GM23338 (cell line): ENCODE measurements at regions not wholly inside any gene's neighbourhood (a gene's known extent, or its start where the extent isn't known, plus 50 kb on each side); places are given as distances from the start of the nearest gene placed in this dataset.

Source experiments
- ATAC-seq: fragments of 200-7000 bp; cut with Tn5 transposase; 3 replicates; pipeline ENCODE4 v1.9.1; 2020
- DNase-seq: peaks from one replicate; pipeline ENCODE4 v3.0.0-alpha.2; 2015; ENCODE audit warnings: low spot score
- H2AFZ ChIP-seq: fragments of 200-600 bp; sonication (generic); 2 replicates; pipeline ENCODE4 v1.8.0; 2016; ENCODE audit warnings: antibody characterized with exemption, mild to moderate bottlenecking, moderate library complexity
- H3F3A ChIP-seq: fragments of 200-600 bp; sonication (generic); replicated peaks from 2 replicates; pipeline ENCODE4 v1.8.0; 2017; ENCODE audit warnings: antibody characterized with exemption, mixed run types, low read depth
- H3K27ac ChIP-seq: fragments of 200-600 bp; sonication (generic); 2 replicates; pipeline ENCODE4 v1.6.1; 2016; ENCODE audit warnings: low read depth
- H3K27me3 ChIP-seq: fragments of 200-600 bp; sonication (generic); 2 replicates; pipeline ENCODE4 v1.8.0; 2016; ENCODE audit warnings: mild to moderate bottlenecking, mixed run types, moderate library complexity; ENCODE audit not compliant: insufficient read depth
- H3K36me3 ChIP-seq: fragments of 200-600 bp; sonication (generic); 2 replicates; pipeline ENCODE4 v1.8.0; 2016; ENCODE audit warnings: mild to moderate bottlenecking; ENCODE audit not compliant: insufficient read depth
- H3K4me1 ChIP-seq: fragments of 200-600 bp; sonication (generic); 2 replicates; pipeline ENCODE4 v1.8.0; 2016; ENCODE audit warnings: mild to moderate bottlenecking, moderate library complexity; ENCODE audit not compliant: insufficient read depth
- H3K4me2 ChIP-seq: fragments of 200-600 bp; sonication (generic); 2 replicates; pipeline ENCODE4 v1.7.1; 2017; ENCODE audit warnings: mixed run types
- H3K4me3 ChIP-seq: fragments of 200-600 bp; sonication (generic); 2 replicates; pipeline ENCODE4 v1.6.1; 2016; ENCODE audit warnings: mixed run types
- H3K79me2 ChIP-seq: fragments of 200-600 bp; sonication (generic); replicated peaks from 2 replicates; pipeline ENCODE4 v1.8.0; 2017; ENCODE audit warnings: mild to moderate bottlenecking; ENCODE audit not compliant: insufficient read depth
- H3K9me2 ChIP-seq: fragments of 200-600 bp; sonication (generic); 2 replicates; pipeline ENCODE4 v1.8.0; 2017; ENCODE audit not compliant: insufficient read depth
- H4K20me1 ChIP-seq: fragments of 200-600 bp; sonication (generic); replicated peaks from 2 replicates; pipeline ENCODE4 v1.8.0; 2017; ENCODE audit warnings: mild to moderate bottlenecking; ENCODE audit not compliant: insufficient read depth
- H3K27ac Mint-ChIP-seq: 2 replicates; pipeline ENCODE4 v1.8.0; 2020; ENCODE audit warnings: inconsistent platforms, mild to moderate bottlenecking, moderate library complexity, mixed read lengths
- H3K27me3 Mint-ChIP-seq: 3 replicates; pipeline ENCODE4 v1.8.0; 2022; ENCODE audit warnings: low read depth, mild to moderate bottlenecking, moderate library complexity, mixed read lengths, inconsistent platforms; ENCODE audit not compliant: insufficient read depth, poor library complexity
- H3K36me3 Mint-ChIP-seq: 3 replicates; pipeline ENCODE4 v1.8.0; 2021; ENCODE audit warnings: low read depth, mild to moderate bottlenecking, inconsistent platforms, moderate library complexity, mixed read lengths
- H3K4me1 Mint-ChIP-seq: 3 replicates; pipeline ENCODE4 v1.8.0; 2020; ENCODE audit warnings: mild to moderate bottlenecking, inconsistent platforms, mixed read lengths
- H3K4me3 Mint-ChIP-seq: 3 replicates; pipeline ENCODE4 v1.8.0; 2021; ENCODE audit warnings: moderate library complexity, mild to moderate bottlenecking, inconsistent platforms, mixed read lengths
- H3K9me3 Mint-ChIP-seq: 3 replicates; pipeline ENCODE4 v1.8.0; 2020; ENCODE audit warnings: moderate library complexity, mild to moderate bottlenecking, inconsistent platforms, mixed read lengths
- CREB1 ChIP-seq: fragments of 250-450 bp; sonication (Bioruptor Pico); IDR thresholded peaks from 2 replicates; pipeline ENCODE4 v1.5.0; 2020; ENCODE audit warnings: low read depth, mild to moderate bottlenecking, moderate library complexity
- CTCF ChIP-seq, 2 experiments: fragments of 200-600 bp in 1 of 2; sonication (generic) in 1 of 2; conservative IDR thresholded peaks; 2 replicates each; pipeline versions ENCODE4 v1.5.1 to v1.6.1; 2016 to 2017; ENCODE audit warnings: antibody characterized with exemption in 2 of 2, low read depth in 2 of 2, mild to moderate bottlenecking in 2 of 2, moderate library complexity in 1 of 2
- ETS1 ChIP-seq: IDR thresholded peaks from 2 replicates; pipeline ENCODE4 v1.6.1; 2016; ENCODE audit warnings: antibody characterized with exemption
- EZH2 ChIP-seq: fragments of 200-600 bp; sonication (generic); IDR thresholded peaks from one replicate; pipeline ENCODE4 v1.8.0; 2017; ENCODE audit warnings: antibody characterized with exemption, mild to moderate bottlenecking, low read depth; ENCODE audit not compliant: unreplicated experiment
- EZH2phosphoT487 ChIP-seq: fragments of 200-600 bp; sonication (generic); IDR thresholded peaks from one replicate; pipeline ENCODE4 v1.8.1; 2018; ENCODE audit warnings: antibody characterized with exemption; ENCODE audit not compliant: unreplicated experiment
- NANOG ChIP-seq: IDR thresholded peaks from 2 replicates; pipeline ENCODE4 v1.6.1; 2016; ENCODE audit warnings: antibody characterized with exemption, borderline replicate concordance
- POLR2AphosphoS5 ChIP-seq: IDR thresholded peaks from 2 replicates; pipeline ENCODE4 v1.6.1; 2016; ENCODE audit warnings: antibody characterized with exemption, low read depth
- STAT1 ChIP-seq: IDR thresholded peaks from one replicate; pipeline ENCODE4 v1.6.1; 2016; ENCODE audit warnings: antibody characterized with exemption; ENCODE audit not compliant: unreplicated experiment
- ZNF114 ChIP-seq: fragments of 250-450 bp; sonication (Bioruptor Pico); IDR thresholded peaks from 2 replicates; pipeline ENCODE4 v1.5.0; 2020; ENCODE audit warnings: mild to moderate bottlenecking, moderate library complexity
- TF ChIP-seq, protein P1 (sequence below): IDR thresholded peaks from one replicate; pipeline ENCODE4 v1.6.1; 2018; ENCODE audit warnings: antibody characterized with exemption; ENCODE audit not compliant: unreplicated experiment

DNA sequence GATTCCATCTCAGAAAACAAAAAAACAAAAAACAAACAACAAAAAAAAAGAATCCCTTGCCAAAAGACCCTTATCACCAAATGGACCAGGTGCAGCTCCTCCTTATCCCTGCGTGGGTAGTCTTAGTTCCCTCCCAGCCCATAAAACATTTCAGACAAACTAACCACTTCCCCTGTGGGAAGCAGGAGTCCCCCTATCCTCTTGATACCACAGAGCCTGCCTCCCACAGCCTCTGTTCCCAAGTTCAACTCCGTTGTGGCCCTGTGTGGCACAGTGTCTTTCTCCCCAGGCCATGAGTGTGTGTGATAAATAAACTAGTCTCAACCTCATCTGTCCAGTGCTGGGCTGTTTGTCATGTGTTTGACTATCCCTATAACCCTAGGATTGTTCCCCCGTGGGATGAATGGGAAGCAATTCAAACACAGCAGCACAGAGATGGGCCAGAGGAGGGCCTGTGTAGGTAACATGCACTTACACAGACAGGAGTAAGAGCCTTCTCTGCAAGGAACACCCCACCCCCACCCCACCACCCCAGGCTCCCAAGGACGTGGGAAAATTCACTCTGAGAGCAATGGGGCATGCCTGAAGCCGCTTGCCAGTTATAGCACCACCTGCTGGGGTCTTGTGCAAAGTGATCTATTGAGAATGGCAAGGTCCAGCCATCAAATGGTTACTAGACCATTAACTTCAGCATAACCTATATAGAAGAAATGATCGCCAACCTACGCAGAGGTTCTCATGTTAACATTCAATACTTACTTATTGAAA, 147.1 kb upstream of the GHITM start:
- Histone ChIP-seq H3K27ac (no peak overlapping the region), H3K4me1 (no peaks in the 10 kb centered on the region)

DNA sequence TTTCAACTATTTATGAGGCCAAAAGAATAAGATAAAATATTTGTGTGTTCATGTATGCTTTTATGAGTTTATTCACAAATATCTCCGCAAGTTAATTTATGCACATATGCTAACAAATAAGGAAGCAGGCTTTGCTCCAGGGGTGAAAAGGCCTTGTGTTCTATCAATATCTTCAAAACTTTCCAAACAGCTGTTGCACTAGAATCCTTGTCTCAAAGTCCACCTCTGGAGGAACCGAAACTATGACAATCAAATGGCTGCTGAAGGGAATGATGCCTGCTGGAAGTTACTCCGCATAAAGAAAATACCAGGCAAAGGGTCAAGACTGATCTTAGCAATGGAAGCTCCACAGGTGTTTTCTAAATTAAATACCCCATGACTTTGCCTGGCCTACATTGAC, 145.0 kb upstream of the GHITM start:
- Histone ChIP-seq H4K20me1 (no peaks in the 10 kb centered on the region), H3K4me1 (no peaks in the 10 kb centered on the region), H3K4me3 (no peak overlapping the region), H3K27me3 (no peaks in the 10 kb centered on the region), H3F3A (no peaks in the 10 kb centered on the region), H2AFZ (no peak overlapping the region), H3K9me2 (0 out of 2 replicates have a peak, but pooled peaks cover 4% of the 10 kb centered on the region), H3K36me3 (no peaks in the 10 kb centered on the region), H3K27ac (no peak overlapping the region), H3K79me2 (no peaks in the 10 kb centered on the region), H3K4me2 (no peak overlapping the region)
- no peaks in the 10 kb centered on the region for H3K36me3 Mint-ChIP-seq
- H3K27me3 Mint-ChIP-seq, result peaks cover 3% of the 10 kb centered on the region
- H3K4me3 Mint-ChIP-seq, result no peak overlapping the region
- no peak for ATAC-seq
- no peak for DNase-seq
- no peaks in the 10 kb centered on the region for H3K9me3 Mint-ChIP-seq
- no peak overlapping the region for H3K27ac Mint-ChIP-seq
- peaks cover 3% of the 10 kb centered on the region; the same call in 2 of the 3 replicates for H3K4me1 Mint-ChIP-seq
- TF ChIP-seq CREB1 (CRISPR knock-in tag) (no peak), ZNF114 (no peak), STAT1 (no peak), POLR2AphosphoS5 (no peak), ETS1 (no peak), NANOG (no peak), EZH2 (no peak)
- TF ChIP-seq, protein P1, sequence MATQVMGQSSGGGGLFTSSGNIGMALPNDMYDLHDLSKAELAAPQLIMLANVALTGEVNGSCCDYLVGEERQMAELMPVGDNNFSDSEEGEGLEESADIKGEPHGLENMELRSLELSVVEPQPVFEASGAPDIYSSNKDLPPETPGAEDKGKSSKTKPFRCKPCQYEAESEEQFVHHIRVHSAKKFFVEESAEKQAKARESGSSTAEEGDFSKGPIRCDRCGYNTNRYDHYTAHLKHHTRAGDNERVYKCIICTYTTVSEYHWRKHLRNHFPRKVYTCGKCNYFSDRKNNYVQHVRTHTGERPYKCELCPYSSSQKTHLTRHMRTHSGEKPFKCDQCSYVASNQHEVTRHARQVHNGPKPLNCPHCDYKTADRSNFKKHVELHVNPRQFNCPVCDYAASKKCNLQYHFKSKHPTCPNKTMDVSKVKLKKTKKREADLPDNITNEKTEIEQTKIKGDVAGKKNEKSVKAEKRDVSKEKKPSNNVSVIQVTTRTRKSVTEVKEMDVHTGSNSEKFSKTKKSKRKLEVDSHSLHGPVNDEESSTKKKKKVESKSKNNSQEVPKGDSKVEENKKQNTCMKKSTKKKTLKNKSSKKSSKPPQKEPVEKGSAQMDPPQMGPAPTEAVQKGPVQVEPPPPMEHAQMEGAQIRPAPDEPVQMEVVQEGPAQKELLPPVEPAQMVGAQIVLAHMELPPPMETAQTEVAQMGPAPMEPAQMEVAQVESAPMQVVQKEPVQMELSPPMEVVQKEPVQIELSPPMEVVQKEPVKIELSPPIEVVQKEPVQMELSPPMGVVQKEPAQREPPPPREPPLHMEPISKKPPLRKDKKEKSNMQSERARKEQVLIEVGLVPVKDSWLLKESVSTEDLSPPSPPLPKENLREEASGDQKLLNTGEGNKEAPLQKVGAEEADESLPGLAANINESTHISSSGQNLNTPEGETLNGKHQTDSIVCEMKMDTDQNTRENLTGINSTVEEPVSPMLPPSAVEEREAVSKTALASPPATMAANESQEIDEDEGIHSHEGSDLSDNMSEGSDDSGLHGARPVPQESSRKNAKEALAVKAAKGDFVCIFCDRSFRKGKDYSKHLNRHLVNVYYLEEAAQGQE, result no peak

More for the DNA sequence above, 147.1 kb upstream of the GHITM start:
- H3K4me3 ChIP-seq, result no peak overlapping the region
- H3F3A ChIP-seq, result no peaks in the 10 kb centered on the region
- H3K27me3 ChIP-seq, result no peaks in the 10 kb centered on the region
- Mint-ChIP-seq H3K27ac (no peak overlapping the region), H3K36me3 (no peaks in the 10 kb centered on the region), H3K27me3 (peaks cover 3% of the 10 kb centered on the region), H3K9me3 (no peaks in the 10 kb centered on the region), H3K4me3 (no peak overlapping the region), H3K4me1 (peaks cover 3% of the 10 kb centered on the region; the same call in 2 of the 3 replicates)
- TF ChIP-seq CTCF (conservative IDR thresholded peaks at IDR 0.05; ENCODE audit: low read depth in 2 of 2) (peak; percentile 75 to 76), EZH2phosphoT487 (no peak)
- H3K4me2 ChIP-seq, result no peak overlapping the region
- DNase-seq (peak; percentile 91), ATAC-seq (peak; percentile 90)
- H2AFZ ChIP-seq, result peak overlapping the region; percentile 76; the same call in 1 of the 2 replicates
- H3K79me2 ChIP-seq, result no peaks in the 10 kb centered on the region
- no peaks in the 10 kb centered on the region for H3K36me3 ChIP-seq
- H3K9me2 ChIP-seq, result 0 out of 2 replicates have a peak, but pooled peaks cover 4% of the 10 kb centered on the region
- H4K20me1 ChIP-seq, result no peaks in the 10 kb centered on the region
